Loucy (cell line): ENCODE measurements at regions not wholly inside any gene's neighbourhood (a gene's known extent, or its start where the extent isn't known, plus 50 kb on each side); places are given as distances from the start of the nearest gene placed in this dataset.

Experiments
- CTCF ChIP-seq: fragments of 200-600 bp; sonication (generic); conservative IDR thresholded peaks from 2 replicates; pipeline ENCODE4 v1.5.1; 2014; ENCODE audit warnings: mild to moderate bottlenecking, antibody characterized with exemption, low read length
- EZH2phosphoT487 ChIP-seq: fragments of 200-600 bp; IDR thresholded peaks from 2 replicates; pipeline ENCODE4 v1.6.1; 2018; ENCODE audit warnings: antibody characterized with exemption, mild to moderate bottlenecking, moderate library complexity, borderline replicate concordance

- TF ChIP-seq CTCF (no peak), EZH2phosphoT487 (no peak)
Measured at GRCh38 chr3:152618529-152618928, 216.4 kb upstream of the P2RY1 start.
